ENCODE measurements at regions not wholly inside any gene's neighbourhood (a gene's known extent, or its start where the extent isn't known, plus 50 kb on each side); places are given as distances from the start of the nearest gene placed in this dataset.

DNA sequence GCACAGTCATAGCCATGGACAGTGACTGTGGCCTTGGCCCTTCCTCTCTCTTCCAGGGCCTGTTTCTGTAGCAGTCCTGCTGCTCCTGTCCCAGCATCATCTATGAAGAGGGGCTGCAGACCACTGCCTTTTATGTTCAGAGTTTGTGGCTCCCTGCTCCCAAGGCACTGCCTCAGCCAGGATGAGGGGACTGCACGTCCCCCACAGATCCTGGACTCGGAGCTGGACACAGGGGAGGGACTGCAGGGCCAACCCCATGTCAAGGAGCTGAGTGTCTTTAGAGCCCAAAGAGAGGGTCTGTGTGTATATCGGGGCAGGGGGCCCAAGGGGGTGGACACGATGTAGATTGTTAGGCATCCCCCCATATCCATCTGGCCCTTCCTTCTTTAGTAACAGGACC, 60.6 kb upstream of the DIO3 start:
- no peak for DNase-seq

GRCh38 chr14:101501341-101501740, 60.0 kb upstream of the DIO3 start:
- no peak for DNase-seq

DNA sequence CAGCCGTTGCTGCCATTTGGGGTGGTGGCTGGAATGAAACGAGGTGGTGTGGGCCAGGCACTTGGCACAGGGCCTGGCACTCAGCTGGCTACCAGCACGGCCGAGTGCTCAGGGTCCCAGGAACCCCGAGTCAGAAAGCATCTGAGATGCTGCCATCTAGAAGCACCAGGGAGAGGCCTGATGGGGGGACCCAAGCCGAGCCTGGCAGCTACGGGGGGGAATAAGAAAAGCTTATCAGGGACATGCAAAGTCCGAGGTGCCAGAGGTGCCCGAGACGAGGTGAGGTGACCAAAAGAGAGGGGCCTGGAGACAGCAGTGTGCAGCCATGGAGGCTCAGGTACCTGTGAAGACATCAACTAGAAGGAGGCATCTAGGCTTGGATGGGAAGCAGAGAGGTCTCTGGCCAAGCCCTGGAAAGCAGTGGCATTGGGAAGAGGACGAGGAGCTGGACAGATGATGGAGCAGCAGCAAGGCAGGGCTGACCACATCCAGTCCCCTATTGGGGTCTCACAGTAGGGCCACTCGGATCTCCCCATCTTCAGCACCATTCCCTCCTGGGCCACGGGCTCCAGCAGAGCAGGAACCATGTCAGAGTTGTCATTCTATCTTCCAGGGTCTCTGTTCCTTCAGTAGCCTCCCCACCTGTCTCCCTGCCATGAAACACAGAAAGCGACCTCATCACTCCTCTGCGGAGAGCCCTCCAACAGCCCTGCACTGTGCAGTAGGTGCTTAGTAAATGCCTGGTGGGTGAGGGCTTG, 59.3 kb upstream of the DIO3 start:
- DNase-seq, result no peak

GRCh38 chr14:101502761-101503392, 58.4 kb upstream of the DIO3 start:
- no peak for DNase-seq

- DNase-seq, result no peak
Observed at GRCh38 chr14:101503431-101504095, 57.7 kb upstream of the DIO3 start.

GRCh38 chr14:101504096-101504948, 57.0 kb upstream of the DIO3 start:
- no peak for DNase-seq

DNA sequence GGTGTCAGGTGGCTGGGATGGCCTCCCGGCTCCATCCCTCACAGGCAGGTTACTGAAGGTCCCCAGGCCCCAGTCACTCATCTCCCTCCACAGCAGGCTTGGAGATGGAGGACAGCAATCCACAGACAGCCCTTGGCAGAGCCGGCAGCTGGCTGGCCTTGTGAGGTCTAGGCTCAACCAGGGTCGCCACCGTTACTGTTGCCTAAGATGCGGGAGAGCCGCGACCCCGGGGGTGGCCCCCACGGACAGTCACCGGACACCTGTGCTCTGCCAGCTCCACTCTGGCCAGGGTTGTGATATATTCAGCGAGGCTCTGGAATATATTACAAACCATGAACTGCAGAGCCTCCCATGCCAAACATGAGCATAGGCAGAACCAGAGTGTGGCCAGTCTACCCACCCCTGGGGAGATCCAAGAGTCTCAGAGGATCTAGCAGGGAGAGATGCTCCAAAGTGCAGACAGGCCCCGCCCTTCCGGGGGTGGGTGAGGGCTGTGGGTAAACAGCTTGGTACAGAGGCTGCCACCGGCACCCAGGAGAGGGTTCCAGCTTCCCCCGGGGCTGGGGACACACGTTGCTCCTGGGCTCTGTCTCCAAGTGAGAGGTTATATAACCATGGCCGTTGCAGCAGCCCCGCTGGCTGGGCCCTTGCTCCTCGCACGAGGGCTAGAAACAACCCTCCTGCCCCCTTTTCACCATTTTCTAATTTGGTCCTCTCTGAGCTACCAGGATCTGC, 55.9 kb upstream of the DIO3 start:
- DNase-seq, result no peak

- no peak for DNase-seq
Observed at GRCh38 chr14:101506211-101506925, 54.9 kb upstream of the DIO3 start.

GRCh38 chr14:101506926-101507835, 54.1 kb upstream of the DIO3 start:
- no peak for DNase-seq

GRCh38 chr14:101507836-101508150, 53.5 kb upstream of the DIO3 start:
- DNase-seq, result no peak

DNA sequence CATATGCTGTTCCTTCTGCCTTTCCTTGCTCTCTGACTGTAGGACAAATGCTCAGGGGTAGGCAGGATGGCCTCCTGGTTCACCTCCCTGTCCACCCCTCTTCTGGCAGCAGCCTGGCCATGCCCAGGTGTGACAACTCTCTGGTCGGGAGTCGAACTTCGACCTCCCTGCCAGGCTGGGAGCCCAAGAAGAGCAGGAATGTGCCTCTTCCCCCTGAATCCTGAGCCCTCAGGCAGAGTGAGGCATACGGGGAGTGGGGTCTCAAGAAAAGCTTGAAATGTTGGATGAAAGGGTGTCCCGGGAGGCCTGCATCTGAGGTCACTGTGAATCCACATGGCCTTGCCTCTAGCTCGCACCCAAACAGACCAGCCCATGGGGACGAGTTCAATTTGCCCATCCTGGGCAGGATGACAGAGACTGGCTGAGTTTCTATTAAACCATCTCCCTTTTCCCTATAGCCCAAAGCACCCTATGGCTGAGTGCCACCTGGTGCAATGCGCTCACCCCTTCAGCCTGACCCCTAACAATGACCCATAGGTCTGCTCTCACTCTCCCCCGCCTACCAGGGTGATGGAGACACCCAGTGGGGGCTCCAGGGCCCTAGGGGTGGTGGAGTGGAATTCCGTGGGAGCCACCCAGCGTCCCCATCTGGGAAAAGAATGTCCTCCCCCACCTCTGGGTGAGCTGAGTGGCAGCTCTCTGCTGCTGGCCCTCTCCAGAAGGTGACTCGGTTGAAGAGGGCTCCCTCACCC, 52.9 kb upstream of the DIO3 start:
- DNase-seq, result no peak

DNA sequence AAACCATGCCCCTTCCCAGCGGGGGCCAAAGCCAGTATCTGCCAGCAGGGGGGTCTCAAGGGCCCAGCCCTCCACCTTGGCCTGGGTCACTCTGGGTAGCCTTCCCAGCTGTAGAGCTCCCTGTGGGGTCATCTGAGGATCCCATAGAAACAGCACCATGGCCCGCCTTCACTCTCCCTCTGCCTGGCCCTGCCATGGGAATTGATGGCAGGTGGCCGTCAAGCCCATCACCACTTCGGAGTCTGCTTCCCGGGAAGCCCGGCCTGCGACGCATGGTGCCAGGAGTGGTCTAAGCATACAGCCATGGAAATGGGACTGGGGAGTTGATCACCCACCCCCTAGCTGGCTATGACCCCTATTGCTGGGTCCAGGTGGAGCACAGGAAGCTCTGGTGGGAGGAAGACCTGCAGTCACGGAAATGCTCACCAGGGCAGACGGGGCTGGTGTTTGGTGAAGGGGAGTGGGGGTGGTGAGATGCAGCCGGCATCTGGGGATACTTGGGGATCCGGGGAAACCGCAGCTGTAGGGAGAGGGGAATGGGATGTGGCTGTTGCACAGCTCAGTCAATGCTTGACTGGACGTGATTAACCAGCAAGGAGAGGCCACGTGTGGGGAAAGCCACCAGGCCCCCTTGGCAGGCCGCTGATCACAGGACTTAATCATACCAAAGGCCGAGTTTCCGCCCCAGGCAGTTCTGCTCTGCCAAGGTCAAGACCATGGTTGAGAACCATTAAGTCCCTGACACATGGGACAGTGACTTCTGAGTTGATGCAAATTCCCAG, 52.2 kb upstream of the DIO3 start:
- no peak for DNase-seq

DNA sequence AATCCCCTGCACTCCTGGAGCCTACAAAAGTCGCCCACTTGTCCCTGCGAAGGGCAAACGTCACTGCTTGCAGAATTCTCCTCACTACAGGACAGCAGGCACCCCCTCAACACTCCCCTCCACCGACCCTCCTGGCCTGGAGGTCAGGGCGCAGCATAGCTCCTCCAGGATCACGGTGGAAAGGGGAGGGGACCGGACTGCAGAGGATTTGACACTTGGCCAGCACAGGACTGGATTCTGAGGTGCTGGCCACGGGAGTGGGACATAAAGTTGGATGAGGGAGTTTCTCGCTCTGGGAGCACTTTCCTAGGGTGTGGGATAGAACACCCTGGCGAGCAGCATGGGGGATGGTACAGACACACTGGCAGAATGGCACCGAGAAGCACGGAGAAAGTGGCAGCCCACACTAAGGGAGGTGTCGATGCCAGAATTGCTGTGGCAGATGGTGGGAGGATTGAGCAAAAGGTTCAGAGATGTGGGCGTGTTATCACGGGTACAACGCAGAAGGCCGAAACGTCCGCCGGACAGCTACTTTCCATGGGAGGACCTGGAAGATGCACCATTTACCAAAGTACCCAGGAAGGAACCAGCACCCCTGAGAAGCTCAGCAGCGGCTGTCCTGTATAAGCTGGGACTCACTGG, 51.4 kb upstream of the DIO3 start:
- no peak for DNase-seq

DNA sequence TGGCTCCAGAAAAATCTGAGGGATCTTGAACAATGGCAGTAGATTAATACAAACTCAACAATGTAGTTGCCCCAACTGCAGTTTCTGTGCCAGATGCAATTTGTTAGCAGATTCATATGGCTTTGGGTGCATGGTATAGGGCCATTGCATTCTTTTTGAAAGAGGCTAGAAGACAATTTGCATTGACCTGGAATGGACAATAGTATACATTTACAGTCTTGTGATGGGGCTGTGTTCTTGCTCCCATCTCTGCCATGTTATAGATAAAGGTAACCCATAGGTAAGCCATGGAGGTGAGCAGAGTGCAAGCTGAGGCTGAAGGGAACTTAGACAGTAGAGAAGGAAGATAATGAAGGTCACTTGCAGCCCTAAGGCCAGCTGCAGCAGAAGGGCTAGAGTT, 50.1 kb upstream of the DIO3 start:
- no peak for DNase-seq

All from SW 1271 (cell line).